ENCODE measurements at regions not wholly inside any gene's neighbourhood (a gene's known extent, or its start where the extent isn't known, plus 50 kb on each side); places are given as distances from the start of the nearest gene placed in this dataset.

GRCh38 chr2:133682347-133682746 is 114.1 kb upstream of the NCKAP5 start (continued):
- TF ChIP-seq HNRNPH1 (optimal IDR thresholded peaks at IDR 0.05; ENCODE audit: low read depth, low read length) (no peak), MIER1 (IDR thresholded peaks at IDR 0.05; ENCODE audit: low read depth) (no peak)

GRCh38 chr2:133682906-133683305 is 114.6 kb upstream of the NCKAP5 start:
- no TSS peak for BruUV-seq (replicated peaks)
- FAIRE-seq = no peak
- Histone ChIP-seq H3K9me3 (replicated peaks; ENCODE audit: control insufficient read depth, insufficient read depth, low read depth, low read length) (no peaks in the 10 kb centered on the region), H3K4me3 (no peak overlapping the region), H2AFZ (ENCODE audit: low read depth, low read length) (no peak overlapping the region), H3K9ac (ENCODE audit: insufficient read depth in 1 of 2, low read depth in 2 of 2, low read length in 2 of 2) (no peak overlapping the region), H3K79me2 (ENCODE audit: control insufficient read depth, insufficient read depth, low read length) (no peaks in the 10 kb centered on the region), H3K9me1 (ENCODE audit: control insufficient read depth, insufficient read depth, low read length) (no peaks in the 10 kb centered on the region), H3K27ac (ENCODE audit: extremely low read depth, low read depth, low read length) (no peak overlapping the region), H3K27me3 (ENCODE audit: control insufficient read depth in 2 of 2, insufficient read depth in 2 of 2, low read length in 2 of 2) (no peaks in the 10 kb centered on the region), H3K4me1 (replicated peaks in 1 of 2; ENCODE audit: control insufficient read depth in 2 of 2, insufficient read depth in 2 of 2, low read length in 2 of 2) (no peaks in the 10 kb centered on the region), H3K36me3 (ENCODE audit: control insufficient read depth, insufficient read depth, low read length) (no peaks in the 10 kb centered on the region), H3K4me2 (ENCODE audit: insufficient read depth, low read length) (no peak overlapping the region), H4K20me1 (replicated peaks; ENCODE audit: control insufficient read depth, insufficient read depth, low read length) (no peaks in the 10 kb centered on the region)
- intact Hi-C loops (cut with micrococcal nuclease) = no loop called here
- TF ChIP-seq, protein P1, sequence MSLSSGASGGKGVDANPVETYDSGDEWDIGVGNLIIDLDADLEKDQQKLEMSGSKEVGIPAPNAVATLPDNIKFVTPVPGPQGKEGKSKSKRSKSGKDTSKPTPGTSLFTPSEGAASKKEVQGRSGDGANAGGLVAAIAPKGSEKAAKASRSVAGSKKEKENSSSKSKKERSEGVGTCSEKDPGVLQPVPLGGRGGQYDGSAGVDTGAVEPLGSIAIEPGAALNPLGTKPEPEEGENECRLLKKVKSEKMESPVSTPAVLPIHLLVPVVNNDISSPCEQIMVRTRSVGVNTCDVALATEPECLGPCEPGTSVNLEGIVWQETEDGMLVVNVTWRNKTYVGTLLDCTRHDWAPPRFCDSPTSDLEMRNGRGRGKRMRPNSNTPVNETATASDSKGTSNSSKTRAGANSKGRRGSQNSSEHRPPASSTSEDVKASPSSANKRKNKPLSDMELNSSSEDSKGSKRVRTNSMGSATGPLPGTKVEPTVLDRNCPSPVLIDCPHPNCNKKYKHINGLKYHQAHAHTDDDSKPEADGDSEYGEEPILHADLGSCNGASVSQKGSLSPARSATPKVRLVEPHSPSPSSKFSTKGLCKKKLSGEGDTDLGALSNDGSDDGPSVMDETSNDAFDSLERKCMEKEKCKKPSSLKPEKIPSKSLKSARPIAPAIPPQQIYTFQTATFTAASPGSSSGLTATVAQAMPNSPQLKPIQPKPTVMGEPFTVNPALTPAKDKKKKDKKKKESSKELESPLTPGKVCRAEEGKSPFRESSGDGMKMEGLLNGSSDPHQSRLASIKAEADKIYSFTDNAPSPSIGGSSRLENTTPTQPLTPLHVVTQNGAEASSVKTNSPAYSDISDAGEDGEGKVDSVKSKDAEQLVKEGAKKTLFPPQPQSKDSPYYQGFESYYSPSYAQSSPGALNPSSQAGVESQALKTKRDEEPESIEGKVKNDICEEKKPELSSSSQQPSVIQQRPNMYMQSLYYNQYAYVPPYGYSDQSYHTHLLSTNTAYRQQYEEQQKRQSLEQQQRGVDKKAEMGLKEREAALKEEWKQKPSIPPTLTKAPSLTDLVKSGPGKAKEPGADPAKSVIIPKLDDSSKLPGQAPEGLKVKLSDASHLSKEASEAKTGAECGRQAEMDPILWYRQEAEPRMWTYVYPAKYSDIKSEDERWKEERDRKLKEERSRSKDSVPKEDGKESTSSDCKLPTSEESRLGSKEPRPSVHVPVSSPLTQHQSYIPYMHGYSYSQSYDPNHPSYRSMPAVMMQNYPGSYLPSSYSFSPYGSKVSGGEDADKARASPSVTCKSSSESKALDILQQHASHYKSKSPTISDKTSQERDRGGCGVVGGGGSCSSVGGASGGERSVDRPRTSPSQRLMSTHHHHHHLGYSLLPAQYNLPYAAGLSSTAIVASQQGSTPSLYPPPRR (CRISPR knock-in tag; IDR thresholded peaks at IDR 0.05; ENCODE audit: borderline replicate concordance) = no peak
- no peak for TF ChIP-seq CAMTA2 (CRISPR knock-in tag; conservative IDR thresholded peaks at IDR 0.05)
- WGBS (ENCODE audit: insufficient coverage, low coverage, missing lambda C conversion rate) = 0% methylated on average over 3 of the region's 3 CpGs
- CTCF ChIA-PET (ENCODE audit: low intra/inter-chr PET ratio) = no interaction called here
- in situ Hi-C loops (cut with MboI) = no loop called here
- no peak for ATAC-seq
- no peak for DNase-seq (ENCODE audit: extremely low read depth in 1 of 4, low spot score in 3 of 4)
- POLR2A ChIA-PET = no interaction called here
